ENCODE measurements at regions not wholly inside any gene's neighbourhood (a gene's known extent, or its start where the extent isn't known, plus 50 kb on each side); places are given as distances from the start of the nearest gene placed in this dataset.

GRCh38 chr19:31517224-31518180 lies 168.3 kb upstream of the TSHZ3 start:
- TF ChIP-seq CTCF (IDR thresholded peaks at IDR 0.05; ENCODE audit: insufficient read depth, low read length) (no peak), POLR2AphosphoS5 (IDR thresholded peaks at IDR 0.05; ENCODE audit: low read depth) (no peak), REST (IDR thresholded peaks at IDR 0.05; ENCODE audit: insufficient replicate concordance, low read depth) (no peak)

Measured in HL-60 (cell line).